Duodenal mucosa (tissue), 2 donors: ENCODE measurements at regions not wholly inside any gene's neighbourhood (a gene's known extent, or its start where the extent isn't known, plus 50 kb on each side); places are given as distances from the start of the nearest gene placed in this dataset.
"Not testable (repeated sequence)": the region's sequence is repeated elsewhere in the genome, so short reads cannot be mapped to it uniquely, and the experiment has no call there.

Source experiments
- H3K27ac ChIP-seq: one replicate; pipeline ENCODE4 v1.7.0; 2013; ENCODE audit warnings: low read depth, low read length
- H3K27me3 ChIP-seq, 2 donors: one replicate each; pipeline ENCODE4 v1.7.0; 2013; ENCODE audit warnings: low read length in 2 of 2, control low read depth in 1 of 2; ENCODE audit not compliant: insufficient read depth in 2 of 2, control insufficient read depth in 1 of 2
- H3K36me3 ChIP-seq, 2 donors: one replicate each; pipeline ENCODE4 v1.7.0; 2013; ENCODE audit warnings: low read length in 2 of 2, control low read depth in 1 of 2; ENCODE audit not compliant: insufficient read depth in 2 of 2, control insufficient read depth in 1 of 2
- H3K4me1 ChIP-seq, 2 donors: one replicate each; pipeline ENCODE4 v1.7.0; 2013; ENCODE audit warnings: low read length in 2 of 2, control low read depth in 1 of 2; ENCODE audit not compliant: insufficient read depth in 2 of 2, control insufficient read depth in 1 of 2
- H3K4me3 ChIP-seq, 2 donors: one replicate each; pipeline ENCODE4 v1.7.0; 2013; ENCODE audit warnings: low read length in 2 of 2, low read depth in 1 of 2
- H3K9ac ChIP-seq, 2 donors: one replicate each; pipeline ENCODE4 v1.7.0; 2013; ENCODE audit warnings: low read length in 2 of 2, low read depth in 1 of 2
- H3K9me3 ChIP-seq, 2 donors: one replicate each; pipeline ENCODE4 v1.7.0; 2013; ENCODE audit warnings: low read length in 2 of 2, control low read depth in 1 of 2; ENCODE audit not compliant: control insufficient read depth in 1 of 2

DNA sequence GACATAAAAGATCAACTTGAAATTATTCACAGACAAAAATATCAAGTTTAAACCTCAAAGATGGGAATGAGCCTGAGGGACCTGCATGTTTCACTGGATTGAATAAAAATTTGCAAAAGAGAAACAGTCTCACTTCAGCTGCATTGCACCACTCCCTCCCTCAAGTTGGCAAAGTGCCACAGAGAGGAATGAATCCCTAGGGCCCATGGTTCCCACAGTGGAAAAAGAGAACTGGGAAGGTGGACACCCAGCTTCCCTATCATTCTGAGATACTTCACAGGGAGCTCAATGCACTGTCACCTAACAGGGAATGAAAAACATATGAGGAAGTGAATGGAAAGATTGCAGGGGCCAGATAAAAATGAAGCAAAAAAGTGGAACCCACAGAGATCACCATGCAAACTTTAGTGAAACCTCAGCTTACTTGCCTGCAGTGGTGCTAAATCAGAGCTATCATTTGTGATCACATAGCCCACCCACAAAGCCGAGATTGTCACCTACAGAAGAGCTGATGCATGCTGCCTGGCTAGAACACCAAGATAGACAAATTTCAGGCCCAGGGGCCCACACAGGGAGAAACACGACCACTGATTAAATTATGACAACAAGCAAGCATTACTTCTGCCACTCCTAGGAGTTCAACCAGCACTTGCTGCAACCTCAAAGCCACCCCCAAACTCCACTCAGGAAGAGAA lies 911.3 kb downstream of the LRFN5 start:
- peaks cover 0 to 4% of the 10 kb centered on the region in 2 donors for H3K9me3 ChIP-seq
- H3K36me3 ChIP-seq: no peaks in the 10 kb centered on the region
- no peak overlapping the region for H3K4me3 ChIP-seq
- no peak overlapping the region for H3K27ac ChIP-seq
- H3K9ac ChIP-seq: no peak overlapping the region
- no peaks in the 10 kb centered on the region for H3K27me3 ChIP-seq
- H3K4me1 ChIP-seq: no peaks in the 10 kb centered on the region

DNA sequence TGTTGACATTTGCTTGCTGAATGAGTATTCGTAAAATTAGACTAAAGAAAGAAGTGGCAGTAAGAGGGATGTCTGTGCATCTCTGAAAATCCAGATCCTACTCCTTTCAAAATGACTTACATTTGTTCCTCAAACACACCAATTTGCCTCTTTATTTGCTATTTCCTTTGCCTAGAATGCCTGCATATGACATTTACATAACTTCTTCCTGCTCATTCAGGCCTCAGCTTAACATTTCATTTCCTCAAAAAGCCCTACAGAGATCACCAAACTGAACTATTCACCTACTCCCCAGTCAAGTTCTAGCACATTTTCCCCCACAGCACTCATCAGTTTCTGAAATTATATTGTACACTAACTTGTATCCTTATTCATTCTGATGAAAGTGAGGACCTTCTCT lies 907.2 kb downstream of the LRFN5 start:
- H3K9me3 ChIP-seq: peaks cover 0 to 4% of the 10 kb centered on the region in 2 donors
- no peaks in the 10 kb centered on the region for H3K4me1 ChIP-seq

GRCh38 chr14:42510071-42510470 lies 903.4 kb downstream of the LRFN5 start:
- no peak overlapping the region for H3K9ac ChIP-seq
- H3K36me3 ChIP-seq: no peaks in the 10 kb centered on the region
- no peaks in the 10 kb centered on the region for H3K27me3 ChIP-seq
- H3K9me3 ChIP-seq: peaks cover 0 to 5% of the 10 kb centered on the region in 2 donors
- no peak overlapping the region for H3K27ac ChIP-seq
- no peak overlapping the region for H3K4me3 ChIP-seq
- H3K4me1 ChIP-seq: no peaks in the 10 kb centered on the region

More for the DNA sequence above, 907.2 kb downstream of the LRFN5 start:
- Histone ChIP-seq H3K36me3 (no peaks in the 10 kb centered on the region), H3K27me3 (no peaks in the 10 kb centered on the region), H3K4me3 (no peak overlapping the region), H3K9ac (no peak overlapping the region), H3K27ac (no peak overlapping the region)

GRCh38 chr14:42508209-42508946 lies 901.7 kb downstream of the LRFN5 start:
- no peaks in the 10 kb centered on the region for H3K4me1 ChIP-seq
- H3K27ac ChIP-seq: no peak overlapping the region
- H3K36me3 ChIP-seq: no peaks in the 10 kb centered on the region
- no peak overlapping the region for H3K9ac ChIP-seq
- no peaks in the 10 kb centered on the region for H3K27me3 ChIP-seq
- no peak overlapping the region for H3K4me3 ChIP-seq
- H3K9me3 ChIP-seq: peaks cover 0 to 5% of the 10 kb centered on the region in 2 donors

DNA sequence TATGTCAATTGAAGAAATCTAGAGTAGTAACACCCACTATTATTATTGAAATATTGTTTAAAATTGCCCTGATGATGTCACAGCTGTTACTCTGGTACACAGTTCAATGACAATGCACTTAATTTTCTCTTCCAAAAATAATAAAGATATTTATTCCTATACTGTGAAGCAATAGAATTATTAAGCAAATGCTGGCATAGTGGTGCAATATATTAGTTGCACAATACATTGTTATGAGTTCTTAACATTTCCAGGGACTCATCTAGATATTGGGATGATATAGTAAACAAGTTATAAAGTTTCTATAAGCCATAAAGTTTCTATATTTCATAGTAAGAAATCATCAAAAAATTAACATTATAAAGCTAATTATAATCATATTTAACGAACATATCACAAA lies 897.8 kb downstream of the LRFN5 start:
- Histone ChIP-seq H3K4me3 (no peak overlapping the region), H3K36me3 (no peaks in the 10 kb centered on the region), H3K4me1 (no peaks in the 10 kb centered on the region), H3K9ac (no peak overlapping the region), H3K27me3 (no peaks in the 10 kb centered on the region), H3K27ac (no peak overlapping the region), H3K9me3 (peaks cover 0 to 5% of the 10 kb centered on the region in 2 donors)

DNA sequence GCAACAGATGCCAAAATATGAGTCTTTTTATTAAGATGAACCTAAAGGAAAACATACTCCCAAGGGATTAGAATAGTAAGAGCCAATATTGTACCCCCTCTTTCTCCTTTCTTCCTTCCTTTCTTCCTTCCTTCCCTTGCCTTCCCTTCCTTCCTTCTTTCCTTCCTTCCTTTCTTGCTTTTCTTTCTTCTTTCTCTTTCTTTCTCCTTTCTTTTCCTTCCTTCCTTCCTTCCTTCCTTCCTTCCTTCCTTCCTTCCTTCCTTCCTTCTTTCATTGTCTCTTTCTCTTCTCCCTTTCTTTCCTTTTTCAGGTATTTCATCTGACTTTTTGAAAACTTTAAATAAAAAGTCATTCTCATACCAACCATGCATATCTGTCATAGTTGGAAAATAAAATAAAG lies 892.5 kb downstream of the LRFN5 start:
- Histone ChIP-seq H3K36me3 (no peaks in the 10 kb centered on the region), H3K27me3 (no peaks in the 10 kb centered on the region), H3K9me3 (no peaks in the 10 kb centered on the region), H3K9ac (no peak overlapping the region), H3K27ac (no peak overlapping the region), H3K4me3 (no peak overlapping the region), H3K4me1 (no peaks in the 10 kb centered on the region)

GRCh38 chr14:42490536-42490935 lies 883.9 kb downstream of the LRFN5 start:
- Histone ChIP-seq H3K27ac (no peak overlapping the region), H3K4me1 (no peaks in the 10 kb centered on the region), H3K9me3 (peaks cover 4 to 5% of the 10 kb centered on the region in 2 donors), H3K27me3 (no peaks in the 10 kb centered on the region), H3K9ac (no peak overlapping the region), H3K36me3 (no peaks in the 10 kb centered on the region), H3K4me3 (no peak overlapping the region)

- H3K4me1 ChIP-seq: no peaks in the 10 kb centered on the region
- H3K27me3 ChIP-seq: no peaks in the 10 kb centered on the region
Measured at GRCh38 chr14:42488965-42489364, 882.3 kb downstream of the LRFN5 start.

DNA sequence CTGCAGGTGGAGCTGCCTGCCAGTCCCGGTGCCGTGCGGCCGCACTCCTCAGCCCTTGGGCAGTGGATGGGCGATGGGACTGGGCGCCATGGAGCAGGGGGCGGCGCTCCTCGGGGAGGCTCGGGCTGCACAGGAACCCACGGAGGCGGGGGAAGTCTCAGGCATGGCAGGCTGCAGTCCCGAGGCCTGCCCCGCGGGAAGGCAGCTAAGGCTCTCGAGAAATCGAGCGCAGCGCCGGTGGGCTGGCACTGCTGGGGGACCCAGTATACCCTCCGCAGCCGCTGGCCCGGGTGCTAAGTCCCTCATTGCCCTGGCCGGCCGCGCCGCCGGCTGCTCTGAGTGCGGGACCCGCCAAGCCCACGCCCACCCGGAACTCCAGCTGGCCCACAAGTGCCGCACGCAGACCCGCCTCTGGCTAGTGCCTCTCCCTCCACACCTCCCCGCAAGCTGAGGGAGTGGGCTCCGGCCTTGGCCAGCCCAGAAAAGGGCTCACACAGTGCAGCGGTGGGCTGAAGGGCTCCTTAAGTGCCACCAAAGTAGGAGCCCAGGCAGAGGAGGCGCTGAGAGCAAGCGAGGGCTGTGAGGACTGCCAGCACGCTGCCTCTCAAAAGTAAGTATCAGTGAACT lies 875.8 kb downstream of the LRFN5 start:
- not testable (repeated sequence) for H3K36me3 ChIP-seq, H3K4me1 ChIP-seq, H3K9ac ChIP-seq, H3K4me3 ChIP-seq, H3K27me3 ChIP-seq, H3K9me3 ChIP-seq, H3K27ac ChIP-seq

More at GRCh38 chr14:42488965-42489364, 882.3 kb downstream of the LRFN5 start:
- H3K9ac ChIP-seq: no peak overlapping the region
- no peak overlapping the region for H3K4me3 ChIP-seq
- peaks cover 4 to 5% of the 10 kb centered on the region in 2 donors for H3K9me3 ChIP-seq
- no peak overlapping the region for H3K27ac ChIP-seq
- H3K36me3 ChIP-seq: no peaks in the 10 kb centered on the region

- H3K9ac ChIP-seq, H3K27me3 ChIP-seq, H3K9me3 ChIP-seq, H3K4me1 ChIP-seq, H3K27ac ChIP-seq, H3K36me3 ChIP-seq, H3K4me3 ChIP-seq: not testable (repeated sequence)
Measured at GRCh38 chr14:42481714-42482113, 875.0 kb downstream of the LRFN5 start.
